HS-5 (cell line): ENCODE measurements at regions not wholly inside any gene's neighbourhood (a gene's known extent, or its start where the extent isn't known, plus 50 kb on each side); places are given as distances from the start of the nearest gene placed in this dataset.

Source experiments
- DNase-seq: peaks from one replicate; pipeline ENCODE4 v3.0.0-alpha.2; 2012; ENCODE audit warnings: low read depth

GRCh38 chr11:80673566-80673965 lies 1232.7 kb upstream of the TENM4 start:
- DNase-seq: no peak

- DNase-seq: no peak
These were observed 1228.8 kb upstream of the TENM4 start for GRCh38 chr11:80669620-80670019.

- DNase-seq: no peak
These were observed 1227.2 kb upstream of the TENM4 start for GRCh38 chr11:80668039-80668438.

GRCh38 chr11:80655834-80656233 lies 1215.0 kb upstream of the TENM4 start:
- no peak for DNase-seq

GRCh38 chr11:80650966-80651365 lies 1210.1 kb upstream of the TENM4 start:
- no peak for DNase-seq

- DNase-seq: no peak
These were observed 1208.4 kb upstream of the TENM4 start for GRCh38 chr11:80649186-80649585.

GRCh38 chr11:80638296-80638695 lies 1197.5 kb upstream of the TENM4 start:
- no peak for DNase-seq

- no peak for DNase-seq
These were observed 1196.7 kb upstream of the TENM4 start for GRCh38 chr11:80637571-80637970.

- DNase-seq: no peak
These were observed 1196.2 kb upstream of the TENM4 start for GRCh38 chr11:80636999-80637398.

- no peak for DNase-seq
These were observed 1194.3 kb upstream of the TENM4 start for GRCh38 chr11:80635178-80635577.

GRCh38 chr11:80632691-80633090 lies 1191.9 kb upstream of the TENM4 start:
- no peak for DNase-seq

GRCh38 chr11:80632156-80632555 lies 1191.3 kb upstream of the TENM4 start:
- no peak for DNase-seq

- no peak for DNase-seq
These were observed 1188.6 kb upstream of the TENM4 start for GRCh38 chr11:80629466-80629865.

GRCh38 chr11:80627364-80627763 lies 1186.5 kb upstream of the TENM4 start:
- no peak for DNase-seq

GRCh38 chr11:80626721-80627120 lies 1185.9 kb upstream of the TENM4 start:
- DNase-seq: no peak

- DNase-seq: no peak
These were observed 1184.7 kb upstream of the TENM4 start for GRCh38 chr11:80625563-80625962.

- DNase-seq: no peak
These were observed 1181.0 kb upstream of the TENM4 start for GRCh38 chr11:80621871-80622270.

GRCh38 chr11:80620867-80621266 lies 1180.0 kb upstream of the TENM4 start:
- DNase-seq: no peak

- DNase-seq: no peak
These were observed 1176.3 kb upstream of the TENM4 start for GRCh38 chr11:80617156-80617555.

- no peak for DNase-seq
These were observed 1175.4 kb upstream of the TENM4 start for GRCh38 chr11:80616070-80616800.

GRCh38 chr11:80613655-80614054 lies 1172.8 kb upstream of the TENM4 start:
- DNase-seq: no peak

- DNase-seq: no peak
These were observed 1169.7 kb upstream of the TENM4 start for GRCh38 chr11:80610516-80610915.

- DNase-seq: no peak
These were observed 1162.6 kb upstream of the TENM4 start for GRCh38 chr11:80603472-80603871.

- no peak for DNase-seq
These were observed 1158.1 kb upstream of the TENM4 start for GRCh38 chr11:80598905-80599304.
